ENCODE measurements at regions not wholly inside any gene's neighbourhood (a gene's known extent, or its start where the extent isn't known, plus 50 kb on each side); places are given as distances from the start of the nearest gene placed in this dataset.
"Not testable (repeated sequence)": the region's sequence is repeated elsewhere in the genome, so short reads cannot be mapped to it uniquely, and the experiment has no call there.

- no peak for DNase-seq
Measured at GRCh38 chr3:68676136-68676535, 256.2 kb downstream of the TAFA4 start.

- no peak for DNase-seq
Measured at GRCh38 chr3:68667346-68667745, 265.0 kb downstream of the TAFA4 start.

GRCh38 chr3:68666429-68667136 lies 265.8 kb downstream of the TAFA4 start:
- DNase-seq: no peak

DNA sequence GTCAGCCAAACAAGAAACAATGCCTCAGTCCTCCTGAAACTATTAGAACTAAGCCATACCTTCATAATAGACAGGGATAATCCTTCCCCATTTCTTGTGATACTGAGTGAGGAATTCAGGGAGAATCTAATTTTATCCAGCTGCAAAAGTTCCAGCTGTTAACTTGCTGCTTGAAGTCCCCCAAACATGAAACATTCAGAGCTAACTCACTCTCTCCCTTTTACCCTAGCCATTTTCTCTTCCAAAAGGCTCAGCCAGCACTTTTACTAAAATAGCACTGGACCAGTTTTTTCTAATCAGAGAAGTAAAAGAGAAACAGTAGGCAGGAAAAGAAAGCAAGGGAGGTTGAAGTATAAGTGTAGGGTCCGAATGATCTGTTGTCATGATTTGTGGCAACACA lies 268.1 kb downstream of the TAFA4 start:
- DNase-seq: no peak

GRCh38 chr3:68662176-68662575 lies 270.2 kb downstream of the TAFA4 start:
- no peak for DNase-seq

DNA sequence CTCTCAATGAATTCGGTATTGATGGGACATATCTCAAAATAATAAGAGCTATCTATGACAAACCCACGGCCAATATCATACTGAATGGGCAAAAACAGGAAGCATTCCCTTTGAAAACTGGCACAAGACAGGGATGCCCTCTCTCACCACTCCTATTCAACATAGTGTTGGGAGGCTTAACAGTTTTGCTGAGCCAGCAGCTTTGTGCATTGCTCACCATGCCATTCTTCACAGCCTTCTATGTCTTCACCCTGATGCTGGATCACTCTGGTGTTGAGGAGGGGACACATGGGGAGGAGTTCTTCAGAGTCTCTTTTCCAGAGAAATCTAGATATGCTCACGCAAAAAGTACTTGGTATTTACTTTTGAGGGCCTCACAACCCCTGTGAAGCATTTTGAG lies 281.7 kb downstream of the TAFA4 start:
- not testable (repeated sequence) for DNase-seq

- DNase-seq: no peak
Measured at GRCh38 chr3:68648494-68648893, 283.9 kb downstream of the TAFA4 start.

GRCh38 chr3:68631850-68632545 lies 300.3 kb downstream of the TAFA4 start:
- no peak for DNase-seq

- DNase-seq: no peak
Measured at GRCh38 chr3:68620211-68620610, 312.1 kb downstream of the TAFA4 start.

DNA sequence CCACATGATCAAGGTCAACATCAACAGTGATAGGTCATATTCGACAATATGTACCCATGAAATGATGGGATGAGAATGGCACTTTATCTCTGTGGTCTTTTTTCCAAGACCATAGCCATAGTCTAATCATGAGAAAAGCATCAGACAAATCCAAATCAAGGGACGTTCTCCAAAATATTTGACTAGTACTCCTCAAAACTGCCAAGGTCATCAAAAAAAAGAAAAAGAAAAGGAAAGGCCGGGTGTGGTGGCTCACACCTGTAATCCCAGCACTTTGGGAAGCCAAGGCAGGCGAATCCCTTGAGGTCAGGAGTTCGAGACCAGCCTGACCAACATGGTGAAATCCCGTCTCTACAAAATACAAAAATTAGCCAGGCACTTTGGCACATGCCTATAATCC lies 318.3 kb downstream of the TAFA4 start:
- no peak for DNase-seq

DNA sequence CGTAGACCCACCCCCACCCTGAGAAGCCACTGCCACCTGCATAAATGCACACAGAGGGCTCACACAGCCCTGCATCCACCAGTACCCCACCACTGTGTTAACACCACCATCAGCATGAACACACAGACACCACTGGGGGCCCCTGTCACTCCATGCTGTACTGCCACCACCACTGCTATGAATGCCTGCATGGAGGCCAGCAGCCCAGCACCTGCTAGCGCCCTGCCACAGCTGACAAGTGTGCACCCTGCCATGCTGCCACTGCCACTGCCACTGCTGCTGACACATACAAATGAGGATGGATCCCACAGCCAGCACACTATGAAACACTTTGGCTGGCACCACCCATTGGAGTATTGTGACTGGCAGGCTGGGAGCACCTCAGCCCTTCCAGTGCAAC lies 361.0 kb downstream of the TAFA4 start:
- DNase-seq: no peak

GRCh38 chr3:68560728-68561127 lies 371.6 kb downstream of the TAFA4 start:
- no peak for DNase-seq

- no peak for DNase-seq
Measured at GRCh38 chr3:68535782-68536181, 396.6 kb downstream of the TAFA4 start.

DNA sequence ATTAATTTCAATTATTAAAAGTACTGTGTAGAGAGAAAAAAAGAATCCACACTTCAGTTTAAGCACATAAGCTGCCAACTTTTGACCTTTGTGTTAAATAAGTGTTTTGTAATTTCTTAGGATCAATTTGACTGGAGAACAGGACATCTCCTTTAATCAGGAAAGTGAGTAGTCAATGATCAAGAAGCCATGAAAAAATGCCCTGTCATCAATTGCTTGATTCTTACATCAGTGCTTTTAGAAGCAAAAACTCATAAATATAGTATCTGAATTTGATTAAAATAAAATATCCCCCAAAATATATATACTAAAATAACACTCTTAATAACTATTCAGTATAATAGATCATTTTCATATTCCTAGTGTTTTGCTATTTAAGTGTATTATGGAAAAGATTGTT lies 409.0 kb downstream of the TAFA4 start:
- no peak for DNase-seq

- no peak for DNase-seq
Measured at GRCh38 chr3:68515237-68515636, 417.1 kb downstream of the TAFA4 start.

- no peak for DNase-seq
Measured at GRCh38 chr3:68504201-68504600, 428.1 kb downstream of the TAFA4 start.

DNA sequence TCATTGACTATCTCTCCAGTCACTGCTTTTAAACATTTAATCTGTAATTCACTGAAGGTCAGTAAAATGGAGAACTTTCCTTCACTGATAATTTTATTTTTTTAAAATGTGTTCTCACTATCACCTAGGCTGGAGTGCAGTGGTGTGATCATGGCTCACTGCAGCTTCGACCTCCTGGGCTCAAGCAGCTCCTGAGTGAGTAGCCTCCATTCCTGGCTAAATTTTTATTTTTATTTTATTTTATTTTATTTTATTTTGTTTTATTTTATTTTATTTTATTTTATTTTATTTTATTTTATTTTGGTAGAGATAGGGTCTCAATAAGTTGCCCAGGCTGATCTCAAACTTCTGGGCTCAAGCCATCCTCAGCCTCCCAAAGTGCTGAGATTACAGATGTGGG lies 446.5 kb downstream of the TAFA4 start:
- not testable (repeated sequence) for DNase-seq

DNA sequence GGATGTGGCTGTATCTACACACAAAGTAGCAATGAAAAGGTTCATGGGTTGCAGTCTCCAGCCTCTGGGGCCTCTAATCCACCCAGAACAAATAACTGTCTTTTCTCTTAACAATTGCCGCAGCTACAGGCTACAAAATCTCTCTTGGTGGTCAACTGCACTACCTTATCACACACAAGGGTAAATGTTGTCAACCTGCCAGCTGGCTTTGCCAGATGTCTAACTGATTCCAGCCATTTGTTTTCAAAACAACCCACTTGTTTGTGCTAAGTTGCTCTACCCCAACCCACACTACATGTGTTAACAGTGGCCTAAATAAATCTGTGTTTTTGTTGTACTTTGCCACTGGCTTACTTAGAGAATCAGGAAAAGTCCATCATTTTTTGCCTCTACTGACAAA lies 447.3 kb downstream of the TAFA4 start:
- no peak for DNase-seq

DNA sequence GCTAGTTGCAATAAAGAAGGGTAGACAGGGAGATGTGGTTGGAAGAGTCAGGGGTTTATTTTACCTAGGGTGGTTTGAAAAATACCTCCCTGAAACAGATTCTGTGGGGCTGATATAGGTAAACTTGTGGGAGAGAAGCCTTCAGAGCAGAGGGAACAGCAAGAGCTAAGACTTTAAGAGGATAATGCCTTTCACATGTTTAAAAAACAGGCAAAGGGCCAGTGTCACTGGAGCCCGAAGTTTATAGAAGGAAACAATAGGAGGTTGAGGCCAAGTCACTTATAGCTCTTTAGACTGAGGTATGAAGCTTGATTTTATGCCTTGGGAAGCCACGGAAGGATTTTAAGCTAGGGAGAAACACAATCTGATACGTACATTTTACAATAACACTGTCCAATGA lies 448.7 kb downstream of the TAFA4 start:
- DNase-seq: no peak

GRCh38 chr3:68483041-68483440 lies 449.3 kb downstream of the TAFA4 start:
- no peak for DNase-seq

DNA sequence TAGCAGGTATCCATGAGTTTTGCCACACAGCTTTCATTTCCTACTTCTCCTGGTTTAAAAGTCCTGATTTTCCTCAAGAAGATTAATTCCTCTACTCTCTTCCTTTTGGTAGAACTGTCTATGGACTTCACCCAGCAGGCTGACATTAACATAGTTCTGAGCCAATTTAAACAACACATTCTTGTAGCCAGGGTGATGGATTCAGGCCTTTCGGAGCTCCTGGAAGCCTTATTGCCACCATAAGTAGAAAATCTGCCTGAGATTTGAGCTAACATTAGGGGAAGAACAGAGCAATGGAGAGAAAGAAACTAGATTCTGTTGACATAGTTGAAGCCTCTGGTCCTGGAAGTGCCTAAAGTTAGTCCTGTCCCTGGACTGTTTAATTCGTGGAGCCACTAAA lies 449.8 kb downstream of the TAFA4 start:
- DNase-seq: no peak

DNA sequence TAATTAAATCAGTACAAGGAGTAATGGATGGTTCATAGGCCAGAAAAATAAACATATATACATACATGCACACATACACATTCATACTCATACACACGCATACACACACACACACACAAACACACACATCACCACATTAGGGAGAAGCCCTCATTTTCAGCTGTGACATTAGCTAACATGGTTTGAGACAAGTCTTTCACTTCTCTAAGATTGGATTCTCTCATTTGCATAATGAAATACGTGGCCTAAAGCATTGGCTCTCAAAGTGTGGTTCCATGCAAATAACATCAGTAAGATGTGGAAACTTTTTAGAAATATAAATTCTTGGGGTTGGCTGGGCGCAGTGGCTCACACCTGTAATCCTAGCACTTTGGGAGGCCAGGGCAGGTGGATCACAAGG lies 452.6 kb downstream of the TAFA4 start:
- DNase-seq: no peak

DNA sequence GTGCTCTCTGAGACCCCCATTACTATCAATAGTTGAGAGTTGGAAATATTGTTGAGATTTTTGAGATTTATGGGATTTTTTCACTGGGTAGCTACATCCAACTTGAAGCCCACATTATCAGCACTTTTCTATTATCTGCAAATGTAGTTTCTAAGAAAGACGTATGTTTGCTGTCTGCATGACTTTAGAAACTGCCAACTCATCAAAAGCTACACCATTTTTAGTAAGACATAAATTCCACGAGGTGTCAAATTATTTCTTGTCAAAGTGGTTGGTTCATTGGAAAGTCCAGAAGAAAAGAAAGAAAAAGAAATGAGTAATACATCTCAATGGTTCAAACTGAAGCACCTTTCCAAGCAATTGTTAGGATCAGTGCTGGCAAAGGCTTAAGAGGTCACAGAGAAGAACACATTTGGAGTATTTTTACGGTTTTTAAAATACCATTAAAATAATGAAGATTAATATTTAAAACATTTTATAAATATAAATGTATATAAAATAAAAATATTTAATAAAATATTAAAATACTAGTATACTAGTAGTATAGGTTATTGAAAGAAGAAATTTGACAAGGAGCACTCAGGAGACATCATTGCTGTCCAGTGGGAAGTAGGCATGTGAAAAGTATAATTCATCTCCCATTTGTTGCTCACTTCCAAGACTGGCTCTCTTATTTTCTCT lies 463.5 kb downstream of the TAFA4 start:
- no peak for DNase-seq

GRCh38 chr3:68467465-68467864 lies 464.9 kb downstream of the TAFA4 start:
- DNase-seq: no peak

Data from CD4-positive, alpha-beta T cell treated with Interferon alpha-2 for 1 hour (primary cell).